ENCODE measurements at regions not wholly inside any gene's neighbourhood (a gene's known extent, or its start where the extent isn't known, plus 50 kb on each side); places are given as distances from the start of the nearest gene placed in this dataset.
"Not testable (repeated sequence)": the region's sequence is repeated elsewhere in the genome, so short reads cannot be mapped to it uniquely, and the experiment has no call there.

DNA sequence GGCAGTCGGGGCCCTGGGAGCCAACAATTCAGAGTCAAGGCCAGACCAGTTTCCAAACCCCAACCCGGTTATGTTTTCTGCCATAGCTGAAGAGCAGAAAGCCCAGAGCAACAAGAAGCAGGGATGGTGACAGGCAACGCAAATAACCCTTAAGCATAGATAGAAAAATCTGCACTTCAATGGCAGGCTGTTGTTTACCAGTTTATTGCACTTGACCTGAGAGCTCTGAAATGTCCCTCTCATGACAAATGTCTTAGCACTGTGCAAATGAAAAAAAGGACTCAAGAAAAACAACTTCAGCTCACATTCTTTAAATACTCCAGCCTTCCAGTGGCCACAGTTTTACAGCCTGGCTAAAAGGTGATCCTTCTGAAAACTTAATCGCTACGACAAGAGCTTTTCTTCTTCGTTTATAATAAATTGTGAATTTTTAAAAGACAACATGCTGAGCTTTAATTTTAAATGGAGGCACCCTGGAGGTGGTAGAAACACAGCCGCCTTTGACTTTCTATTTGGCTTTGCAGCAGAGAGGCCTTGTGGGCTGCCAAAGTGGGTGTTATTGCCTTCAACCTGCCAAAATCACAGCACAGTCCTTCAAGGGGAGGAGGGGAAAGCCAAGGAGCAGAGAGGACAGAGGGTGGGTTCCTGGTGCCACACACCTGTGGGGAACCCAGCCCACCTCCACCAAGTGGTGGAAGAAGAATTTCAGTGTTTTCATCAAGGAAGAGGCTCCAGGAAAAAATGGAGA, 289.5 kb upstream of the CDYL start:
- DNase-seq, result no peak

DNA sequence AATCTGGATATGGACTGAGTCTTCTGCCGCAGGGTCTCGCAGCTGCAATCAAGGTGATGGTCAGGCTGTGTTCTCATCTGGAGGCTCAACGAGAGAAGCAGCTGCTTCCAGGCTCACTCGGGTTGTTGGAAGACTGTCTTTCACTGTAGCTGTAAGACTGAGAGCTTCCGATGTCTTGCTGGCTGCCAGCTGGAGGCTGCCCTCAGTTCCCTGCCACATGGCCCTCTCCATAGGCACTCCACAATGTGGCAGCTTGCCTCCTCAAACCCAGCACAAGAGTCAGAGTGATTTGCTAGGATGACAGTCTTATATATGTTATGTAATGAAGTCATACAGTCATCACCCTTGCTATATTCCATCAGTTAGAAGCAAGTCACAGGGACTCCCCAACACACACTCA, 290.5 kb upstream of the CDYL start:
- DNase-seq, result no peak

DNA sequence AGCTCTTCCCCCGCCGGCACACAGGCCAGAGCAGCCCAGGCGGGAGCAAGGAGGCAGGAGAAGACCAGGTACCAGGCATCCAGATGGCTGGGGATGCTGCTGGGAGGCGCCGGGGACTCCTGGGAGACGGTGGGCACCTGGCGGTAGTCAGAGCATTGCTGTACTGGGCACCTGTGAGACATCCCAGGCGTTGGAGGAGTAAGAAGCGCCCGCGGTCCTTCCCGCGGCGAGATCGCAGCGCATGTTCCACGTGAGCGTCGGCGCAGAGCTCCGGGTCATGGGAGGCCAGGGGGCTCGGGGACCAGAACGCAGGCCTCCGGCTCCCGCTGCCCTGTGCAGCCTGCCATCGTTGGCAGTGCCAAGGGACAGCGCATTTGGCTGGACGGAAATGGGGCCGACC, 293.7 kb upstream of the CDYL start:
- DNase-seq, result no peak

DNA sequence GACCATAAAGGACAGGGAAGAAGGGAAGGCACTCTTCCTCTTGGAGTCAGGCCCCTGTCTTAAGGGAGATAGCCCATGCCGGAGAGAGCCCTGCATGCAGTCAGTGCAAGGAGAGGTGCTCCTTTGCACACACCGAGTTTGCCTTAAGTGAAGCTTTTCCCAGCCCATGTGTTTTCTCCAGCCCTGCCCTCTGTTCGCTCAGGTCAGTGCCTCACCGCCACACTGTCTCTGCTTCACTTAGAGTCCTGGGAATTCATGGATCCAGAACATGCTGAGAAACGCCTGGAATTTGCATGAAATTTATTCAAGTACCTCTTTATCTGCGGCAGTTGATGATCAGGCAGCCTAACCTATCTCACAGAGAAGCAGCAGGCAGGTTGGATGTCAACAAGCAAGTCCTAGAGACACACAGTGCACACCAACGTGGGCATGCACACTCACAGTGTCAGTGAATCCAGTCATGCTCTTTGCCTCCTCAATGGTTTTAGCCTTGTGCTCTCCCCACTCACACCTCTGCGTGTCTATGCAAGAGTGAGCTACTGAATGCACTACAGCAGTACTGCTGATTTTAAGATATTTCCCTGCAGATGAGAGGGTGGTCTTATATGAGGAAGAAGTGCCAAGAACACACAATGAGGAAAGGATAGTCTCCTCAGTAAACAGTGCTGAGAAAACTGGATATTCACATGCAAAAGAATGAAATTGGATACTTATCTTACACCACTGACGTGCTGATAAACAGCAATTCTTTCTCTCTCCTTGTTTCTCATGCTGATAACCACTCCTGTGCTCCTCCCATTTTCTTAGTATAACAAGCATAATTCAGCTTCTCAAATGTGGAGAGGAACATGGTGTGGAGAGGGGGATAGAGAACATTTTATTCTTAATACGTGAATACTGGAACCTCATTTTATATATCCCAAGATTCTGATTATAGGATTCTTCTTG, 295.1 kb upstream of the CDYL start:
- no peak for DNase-seq

DNA sequence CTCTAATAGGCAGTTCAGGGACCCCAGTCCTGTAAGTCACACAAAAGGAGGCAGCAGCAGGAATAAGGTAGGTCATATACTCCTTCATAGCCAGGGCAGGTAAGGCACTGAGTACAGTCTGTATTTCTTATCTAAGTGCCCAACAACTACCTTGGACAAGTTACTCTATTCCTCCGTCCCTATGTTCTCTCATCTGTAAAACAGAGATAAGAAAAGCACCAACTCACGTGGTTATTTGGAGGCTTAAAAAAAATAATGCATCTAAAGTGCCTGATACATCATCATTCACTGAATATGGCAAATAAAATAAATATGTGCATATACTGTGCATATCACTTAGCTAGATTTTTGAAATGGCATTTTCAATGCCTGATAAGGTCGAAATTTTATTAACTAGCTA, 298.1 kb upstream of the CDYL start:
- DNase-seq, result no peak

DNA sequence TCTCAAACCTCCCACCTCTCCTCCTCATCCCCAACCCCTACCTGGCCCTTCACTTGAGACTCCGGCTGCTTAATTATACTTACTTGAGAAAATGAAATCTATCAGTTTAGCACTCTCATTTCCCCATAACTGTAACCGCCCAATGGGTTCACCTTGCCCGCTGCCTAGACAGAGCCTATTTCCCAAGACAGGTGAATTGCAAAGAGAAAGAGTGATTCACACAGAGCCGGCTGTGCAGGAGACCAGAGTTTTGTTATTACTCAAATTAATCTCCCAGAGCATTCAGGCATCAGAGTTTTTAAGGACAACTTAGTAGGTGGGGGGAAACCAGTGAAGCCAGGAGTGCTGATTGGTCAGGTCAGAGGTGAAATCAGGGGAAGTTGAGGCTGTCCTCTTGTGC, 301.4 kb upstream of the CDYL start:
- DNase-seq, result no peak

DNA sequence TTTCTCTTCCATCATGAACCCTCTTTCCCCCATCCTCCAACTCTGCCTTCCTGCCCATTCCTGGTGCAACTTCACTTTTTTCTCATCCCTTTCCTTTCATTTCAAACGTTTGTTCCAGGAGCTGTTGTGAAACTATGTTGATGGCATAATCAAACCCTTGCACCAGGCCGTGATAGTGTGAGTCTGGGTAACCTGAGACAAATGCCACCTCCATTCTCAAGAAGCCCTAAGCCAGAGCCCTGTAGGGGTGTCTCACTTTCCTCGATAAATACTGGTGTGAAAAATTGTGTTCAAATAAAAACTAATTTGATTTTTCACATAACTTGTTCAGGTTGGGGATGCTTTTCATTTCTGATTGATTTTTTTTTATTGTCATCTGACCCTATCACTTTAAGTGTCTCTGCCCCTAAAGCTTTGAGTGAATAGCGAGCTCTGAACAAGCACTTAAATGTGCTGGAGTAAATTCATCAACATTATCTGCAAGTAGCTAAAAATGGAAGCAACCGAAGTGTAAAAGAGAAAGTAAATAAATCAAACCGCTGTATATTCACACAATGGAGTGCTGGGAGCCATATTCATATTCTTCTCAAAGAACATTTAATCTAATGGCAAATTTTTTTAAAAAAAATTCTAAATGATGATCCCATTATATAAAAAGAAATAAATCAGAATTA, 303.1 kb upstream of the CDYL start:
- no peak for DNase-seq

DNA sequence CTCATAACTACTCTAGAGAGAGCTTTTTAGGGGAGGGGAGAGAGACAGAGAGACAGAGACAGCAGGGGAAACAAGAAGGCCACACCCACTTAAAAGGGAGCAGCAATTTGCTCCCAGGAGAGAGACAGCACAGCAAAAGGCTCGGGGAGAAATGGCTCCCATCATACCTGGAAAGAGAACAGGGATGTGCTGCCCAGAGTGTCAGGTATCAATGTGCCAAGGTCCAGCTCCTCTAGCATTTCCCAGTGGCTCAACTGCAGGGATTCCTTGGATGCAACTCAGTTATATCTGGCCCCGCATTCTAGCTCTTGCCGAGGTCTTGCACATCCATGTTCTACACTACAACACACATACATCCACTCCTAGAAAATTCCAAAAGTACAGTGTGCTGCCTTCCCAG, 304.0 kb upstream of the CDYL start:
- no peak for DNase-seq

DNA sequence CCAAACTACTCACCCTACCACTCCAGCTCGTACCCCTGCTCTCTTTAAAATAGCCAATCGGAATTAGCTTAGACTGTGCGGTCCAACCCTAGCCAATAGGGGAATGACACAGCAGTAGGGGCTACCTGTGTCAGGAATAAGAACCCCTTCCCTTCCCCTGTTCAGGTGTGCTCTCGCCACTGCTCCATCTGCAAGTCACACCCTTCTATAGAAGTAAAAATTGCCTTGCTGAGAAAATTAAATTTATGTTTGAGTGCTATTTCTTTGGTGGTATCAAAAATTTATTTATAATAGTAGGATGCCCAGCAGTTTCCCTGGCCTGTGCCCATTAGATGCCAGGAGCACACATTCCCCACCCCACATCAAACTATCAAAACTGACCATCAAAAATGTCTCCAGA, 304.7 kb upstream of the CDYL start:
- not testable (repeated sequence) for DNase-seq

DNA sequence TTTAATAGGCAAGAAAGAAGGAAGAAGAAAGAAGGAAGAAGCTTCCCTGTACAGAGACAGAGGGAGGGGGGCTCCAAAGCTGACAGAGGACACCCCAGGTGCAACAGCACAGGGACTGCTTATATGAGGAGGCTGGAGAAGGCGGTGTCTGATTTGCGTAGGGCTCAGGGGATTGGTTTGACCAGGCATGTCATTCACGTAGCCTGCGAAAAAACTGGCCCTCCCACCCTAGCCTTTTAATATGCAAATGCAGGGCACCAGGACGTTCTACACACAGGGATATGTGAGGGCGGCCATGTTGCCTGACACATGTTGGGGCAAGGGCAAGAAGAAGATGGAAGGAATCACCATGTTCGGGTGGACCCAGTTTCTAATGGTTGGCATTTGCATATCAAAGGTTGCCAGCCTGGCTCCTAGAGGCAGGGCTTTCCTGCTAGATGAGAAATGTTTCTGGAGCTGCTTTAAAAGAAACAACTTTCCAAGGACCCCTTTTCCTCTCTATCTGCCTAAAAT, 305.4 kb upstream of the CDYL start:
- no peak for DNase-seq

DNA sequence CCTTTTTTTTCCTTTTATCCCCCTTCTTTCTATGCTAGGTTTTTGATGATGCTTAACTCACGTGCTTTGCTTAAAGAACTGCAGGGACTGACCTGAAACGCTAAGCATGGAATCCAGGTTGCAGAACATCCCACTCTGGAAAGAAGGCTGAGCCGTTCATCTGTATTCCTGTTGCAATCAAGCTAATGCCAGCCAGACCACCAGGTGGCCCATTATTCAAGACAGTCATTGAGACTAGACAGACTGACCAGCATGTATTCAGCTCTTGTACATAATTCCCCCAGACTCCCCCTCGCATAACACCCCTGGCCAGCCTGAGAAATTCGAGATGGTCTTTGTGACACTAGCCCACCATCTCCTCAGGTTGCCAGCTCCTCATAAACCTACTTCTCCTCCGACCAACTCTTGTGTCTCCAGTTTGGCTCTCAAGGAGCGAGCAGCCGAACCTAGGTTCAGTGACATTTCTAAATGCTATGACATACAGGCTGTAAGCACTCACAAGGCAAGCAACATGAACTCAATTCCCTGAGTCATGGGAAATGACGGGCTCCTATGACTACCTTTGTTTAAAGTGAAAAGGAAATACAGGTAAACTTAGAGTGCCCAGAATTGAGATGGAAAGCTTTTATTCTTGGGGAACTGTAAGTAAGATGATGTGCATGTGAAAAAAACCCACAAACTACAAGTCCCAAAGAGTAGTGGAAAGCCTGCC, 309.3 kb upstream of the CDYL start:
- DNase-seq, result no peak

DNA sequence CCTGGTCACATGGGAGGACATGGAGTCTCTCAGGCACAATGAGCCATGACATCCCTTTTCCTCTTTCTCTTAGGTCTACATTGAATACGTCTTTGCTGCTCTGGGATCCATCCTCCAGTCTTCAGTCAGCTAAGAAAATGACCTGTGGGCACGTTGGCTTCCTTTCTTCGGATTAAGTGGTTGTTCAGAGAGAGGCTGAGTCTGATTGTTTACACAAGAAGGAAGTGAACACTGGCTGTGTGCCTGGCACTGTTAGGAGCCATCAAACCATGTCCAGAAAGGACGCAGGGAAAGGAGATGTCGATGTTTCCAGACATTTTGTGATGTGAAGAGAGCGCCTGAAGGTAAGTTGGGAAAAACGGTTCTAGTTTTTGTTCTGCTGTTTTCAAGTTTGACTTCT, 309.9 kb upstream of the CDYL start:
- no peak for DNase-seq

DNA sequence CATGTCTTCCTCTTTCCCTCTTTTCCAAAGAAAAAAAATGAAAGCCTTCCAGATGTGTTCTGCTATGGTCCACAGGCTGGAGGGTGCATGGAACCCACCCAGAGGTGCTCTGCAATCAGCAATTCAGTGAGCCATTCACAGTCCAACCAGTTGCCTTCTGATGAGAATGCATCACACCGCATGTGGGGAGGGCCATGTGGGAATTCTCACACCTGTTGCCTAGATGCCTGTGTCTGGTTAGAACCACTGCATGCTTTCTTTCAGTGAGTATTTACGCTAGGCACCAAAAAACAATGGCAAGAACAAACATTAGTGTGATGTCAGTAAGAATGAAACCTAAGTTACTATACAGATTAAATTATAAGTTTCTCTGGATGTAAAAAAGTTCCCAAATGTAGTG, 311.6 kb upstream of the CDYL start:
- DNase-seq, result no peak

DNA sequence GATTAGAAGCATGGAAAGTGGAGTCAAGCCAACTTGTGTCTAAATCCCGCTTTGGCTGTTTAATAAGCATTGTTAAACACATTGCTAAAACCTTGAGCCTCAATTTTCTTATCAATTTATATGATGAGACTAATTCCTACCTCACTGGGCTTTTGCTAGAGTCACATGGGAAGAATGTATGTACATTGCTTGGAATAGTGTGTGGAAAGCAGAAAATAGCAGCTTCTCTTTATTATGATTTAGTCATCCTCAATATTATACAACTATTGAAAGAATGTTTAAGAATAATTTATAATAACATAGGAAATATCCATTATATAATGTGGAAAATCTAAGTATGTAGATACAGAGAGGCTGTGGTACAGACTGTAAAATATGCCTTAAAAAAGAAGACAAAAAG, 313.0 kb upstream of the CDYL start:
- no peak for DNase-seq

DNA sequence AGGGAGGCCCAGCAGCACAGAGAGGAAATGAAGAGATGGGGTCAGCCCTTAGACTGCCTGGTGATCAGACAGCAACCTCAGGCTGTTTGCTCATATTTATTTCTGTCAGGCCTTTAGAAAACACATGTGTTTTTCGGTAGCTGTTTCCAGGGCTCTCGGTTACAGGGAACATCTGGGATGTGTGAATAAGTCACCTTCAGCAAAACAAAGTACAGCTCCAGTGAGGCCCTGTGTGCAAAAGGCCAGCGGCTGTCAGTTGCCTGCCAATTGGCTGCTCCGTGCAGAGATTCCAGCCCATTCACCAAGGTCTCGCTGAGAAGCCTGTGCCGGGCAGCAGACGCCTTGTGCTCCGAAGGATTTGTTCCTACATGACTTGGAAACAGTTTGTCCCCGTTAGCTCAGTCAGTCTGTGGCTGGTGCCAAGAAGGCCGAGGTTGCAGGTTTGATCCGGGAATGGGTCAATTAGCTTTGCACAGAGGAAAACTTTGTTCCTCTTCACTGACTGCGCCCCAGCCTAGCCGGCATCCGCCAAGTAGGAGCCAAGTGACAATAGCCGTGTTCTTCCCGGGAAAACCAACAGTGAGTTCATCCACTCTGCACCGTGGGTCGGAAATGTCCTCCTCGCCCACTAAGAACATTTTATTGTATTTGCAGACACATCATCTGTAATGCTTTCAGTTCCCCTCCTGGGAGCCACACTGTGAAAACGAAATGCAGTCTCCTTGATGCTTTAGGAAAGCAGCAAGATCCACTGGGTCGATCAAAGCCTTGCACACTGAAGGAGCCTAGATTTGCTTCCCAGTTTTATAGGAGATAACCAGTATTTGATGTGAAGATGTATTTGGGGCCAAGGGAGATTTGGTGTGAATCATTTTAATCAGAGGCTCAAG, 315.4 kb upstream of the CDYL start:
- no peak for DNase-seq

DNA sequence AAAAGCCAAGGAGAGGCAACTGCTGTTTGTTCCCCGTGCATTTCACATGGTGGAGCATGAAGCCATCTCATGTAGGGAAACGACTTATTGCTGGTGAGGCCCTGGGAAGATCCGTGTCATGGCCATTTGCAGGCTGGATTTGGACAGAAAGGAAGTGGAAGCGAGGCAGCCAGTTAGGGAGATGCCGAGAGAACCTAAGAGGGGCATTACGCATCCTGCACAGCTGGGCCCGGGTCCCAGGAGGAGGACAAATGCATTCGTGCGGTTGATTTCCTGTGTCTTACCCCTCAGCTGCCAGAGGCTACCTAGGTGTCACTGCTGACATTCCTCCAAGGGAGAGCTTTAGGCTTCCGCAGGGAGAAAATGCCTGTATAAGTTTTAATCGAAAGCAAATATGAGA, 316.2 kb upstream of the CDYL start:
- DNase-seq, result no peak

DNA sequence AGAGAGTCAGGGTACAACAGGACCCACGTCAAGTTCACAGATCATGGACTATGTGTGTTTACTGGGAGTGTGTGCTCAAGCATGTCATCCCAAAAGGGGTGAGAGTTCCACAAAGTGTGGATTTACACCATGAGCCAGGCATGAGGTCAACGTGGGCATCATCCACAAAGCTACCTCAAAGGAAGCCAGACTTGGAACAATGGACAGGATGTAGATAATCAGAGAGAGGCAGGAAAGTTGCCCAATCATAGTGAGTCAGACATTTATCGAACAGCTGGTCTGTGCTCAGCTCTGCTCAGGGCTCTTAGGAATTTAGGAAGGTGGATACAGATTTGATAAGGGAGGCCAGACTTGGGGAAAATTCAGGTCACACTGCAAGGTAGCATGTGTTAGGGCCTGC, 317.2 kb upstream of the CDYL start:
- no peak for DNase-seq

DNA sequence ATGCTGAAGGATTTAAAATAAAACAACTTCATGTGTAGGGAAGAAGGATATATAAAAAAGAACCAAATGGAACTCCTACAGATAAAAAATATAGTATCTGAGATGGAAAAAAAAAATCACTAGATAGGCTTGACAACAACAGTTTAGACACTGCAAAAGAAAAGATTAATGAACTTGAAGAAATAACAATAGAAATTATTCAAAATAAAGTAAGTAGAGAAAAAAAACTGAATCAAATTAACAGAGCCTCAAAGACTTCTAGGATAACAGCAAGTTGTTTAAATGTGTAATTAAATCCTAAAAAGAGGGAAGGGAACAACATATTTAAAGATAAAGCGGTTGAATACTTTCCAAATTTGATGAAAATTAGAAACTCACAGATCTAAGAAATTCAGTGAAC, 316.3 kb upstream of the ECI2 start:
- DNase-seq, result no peak

DNA sequence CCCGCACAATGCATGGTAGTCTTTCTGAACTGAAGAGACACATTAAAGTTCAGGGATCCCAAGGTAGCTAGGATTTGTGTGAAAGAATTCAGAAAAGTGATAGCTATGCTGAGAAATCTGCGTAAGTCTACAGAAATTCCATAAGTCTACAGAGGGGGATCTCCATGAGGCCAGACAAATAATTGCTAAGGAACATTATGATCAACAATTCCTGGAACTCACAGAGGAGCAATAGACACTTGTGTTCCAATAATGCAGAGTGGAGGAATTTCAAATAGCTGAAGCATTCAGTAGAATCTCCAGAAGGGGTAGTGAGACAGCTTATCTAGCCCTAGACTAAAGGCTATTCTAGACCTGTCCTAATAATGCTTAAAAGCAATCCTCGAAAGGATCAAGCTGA, 315.7 kb upstream of the ECI2 start:
- no peak for DNase-seq

DNA sequence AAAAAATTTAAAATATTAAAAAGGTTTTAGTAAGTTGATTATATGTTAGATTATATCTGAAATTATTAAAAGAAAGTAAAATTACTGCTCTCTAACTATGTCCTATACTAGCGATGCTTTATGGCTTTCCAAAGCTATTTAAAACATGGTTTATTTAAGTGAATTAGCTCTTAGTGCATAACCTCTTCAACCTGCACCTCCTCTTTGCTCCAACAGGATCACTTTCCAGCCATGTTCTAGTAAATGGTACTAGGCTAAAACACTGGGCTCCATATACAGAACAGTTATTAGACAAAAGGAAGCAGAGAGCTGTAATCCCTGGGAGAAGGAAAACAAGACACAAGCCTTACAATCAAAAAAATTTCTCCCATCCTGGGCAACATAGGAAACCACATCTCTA, 314.9 kb upstream of the ECI2 start:
- no peak for DNase-seq

DNA sequence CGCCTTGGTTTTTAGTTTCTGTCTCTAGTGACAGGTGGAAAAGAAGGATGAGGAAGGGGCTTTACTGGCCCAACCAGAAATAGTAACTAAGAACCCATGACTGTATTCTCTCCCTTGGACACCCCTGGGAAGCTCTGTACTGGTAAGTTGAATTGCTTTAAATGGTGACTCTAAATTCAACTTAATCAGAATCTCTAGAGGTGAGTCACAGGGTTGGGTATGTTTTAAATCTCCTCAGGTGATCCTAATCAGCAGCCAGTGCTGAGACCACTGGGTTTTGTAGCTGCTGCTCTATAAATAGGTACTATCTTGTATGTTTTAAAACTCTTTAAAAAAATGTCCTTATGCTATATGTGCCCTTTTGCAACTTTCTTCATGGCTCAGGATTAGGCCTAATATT, 314.0 kb upstream of the ECI2 start:
- DNase-seq, result no peak

DNA sequence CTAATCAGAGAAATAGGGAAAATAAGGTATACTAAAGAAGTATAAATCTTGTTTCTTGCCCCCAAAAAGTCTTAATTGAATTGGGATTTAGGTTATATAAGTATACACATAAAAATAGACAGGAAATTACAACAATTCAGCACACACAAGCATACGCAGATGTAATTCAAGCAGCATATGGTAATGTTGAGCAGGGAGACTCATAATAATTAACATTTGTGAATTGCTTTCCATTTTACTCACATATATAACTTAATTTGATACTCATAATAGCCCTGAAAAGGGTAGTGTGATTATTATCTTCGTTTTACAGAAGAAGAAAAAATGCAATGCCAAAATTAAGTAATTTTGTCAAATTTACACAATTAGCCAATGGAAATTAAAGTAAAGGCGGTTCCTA, 313.5 kb upstream of the ECI2 start:
- no peak for DNase-seq
